Suprapubic skin (tissue), 4 donors: ENCODE measurements at regions not wholly inside any gene's neighbourhood (a gene's known extent, or its start where the extent isn't known, plus 50 kb on each side); places are given as distances from the start of the nearest gene placed in this dataset.
"Not testable (repeated sequence)": the region's sequence is repeated elsewhere in the genome, so short reads cannot be mapped to it uniquely, and the experiment has no call there.

Experiments
- DNase-seq, 2 donors: peaks; one replicate each; pipeline ENCODE4 v3.0.0-alpha.2; 2019; ENCODE audit warnings: low spot score in 2 of 2
- H3K27ac ChIP-seq: fragments of 200-600 bp; sonication (generic); one replicate; pipeline ENCODE4 v1.5.1; 2019
- H3K27me3 ChIP-seq: fragments of 200-600 bp; sonication (generic); one replicate; pipeline ENCODE4 v1.5.1; 2019
- H3K36me3 ChIP-seq: fragments of 200-600 bp; sonication (generic); one replicate; pipeline ENCODE4 v1.5.1; 2019
- H3K4me1 ChIP-seq: fragments of 200-600 bp; sonication (generic); one replicate; pipeline ENCODE4 v1.5.1; 2019
- H3K4me3 ChIP-seq: fragments of 200-600 bp; sonication (generic); one replicate; pipeline ENCODE4 v1.5.1; 2019; ENCODE audit warnings: mild to moderate bottlenecking
- H3K9me3 ChIP-seq: fragments of 200-600 bp; sonication (generic); one replicate; pipeline ENCODE4 v1.5.1; 2019
- EP300 ChIP-seq: sonication (generic); formaldehyde crosslinking; IDR thresholded peaks from one replicate; pipeline ENCODE4 v1.6.1; 2017; ENCODE audit warnings: antibody characterized with exemption
- POLR2A ChIP-seq, 2 donors: fragments of 450-650 bp; IDR thresholded peaks; one replicate each; pipeline ENCODE4 v1.6.1; 2017; ENCODE audit warnings: antibody characterized with exemption in 2 of 2, mild to moderate bottlenecking in 2 of 2, moderate library complexity in 2 of 2
- POLR2AphosphoS5 ChIP-seq, 3 donors: sonication (generic); formaldehyde crosslinking; IDR thresholded peaks; one replicate each; pipeline ENCODE4 v1.6.1; 2017; ENCODE audit warnings: antibody characterized with exemption in 3 of 3
- WGBS: methylation state at CpG from one replicate; pipeline ENCODE4 v1.1.5; 2018; 5-methylcytosine and 5-hydroxymethylcytosine counted together
- TF ChIP-seq, protein P1 (sequence below), 2 donors: fragments of 200-600 bp in 1 of 2; fragments of 450-650 bp in 1 of 2; sonication (generic) in 1 of 2; IDR thresholded peaks; one replicate each; pipeline ENCODE4 v1.5.1; 2016 to 2019; ENCODE audit warnings: antibody characterized with exemption in 2 of 2, mild to moderate bottlenecking in 1 of 2, moderate library complexity in 1 of 2

DNA sequence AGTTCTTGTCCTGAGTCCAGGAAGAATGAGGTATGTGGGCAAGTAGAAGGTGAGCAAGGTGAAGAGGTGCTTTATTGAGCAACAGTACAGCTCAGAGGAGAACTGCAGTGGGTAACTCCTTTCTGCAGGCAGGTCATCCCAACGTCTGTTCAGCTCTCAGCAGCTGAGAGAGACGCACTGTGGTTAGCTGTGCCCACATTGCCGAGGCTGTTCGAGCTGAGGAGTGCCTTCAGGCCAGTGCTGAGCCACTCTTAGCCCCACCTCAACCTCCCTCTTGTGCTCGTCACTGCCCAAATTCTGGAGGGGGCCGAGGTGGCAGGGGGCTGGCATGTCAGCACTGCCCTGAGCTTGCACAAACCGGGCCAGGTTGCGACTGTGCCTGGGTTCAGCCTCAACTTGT lies 191.8 kb downstream of the CWH43 start:
- H3K36me3 ChIP-seq, H3K9me3 ChIP-seq, H3K4me3 ChIP-seq, H3K27me3 ChIP-seq, H3K27ac ChIP-seq, H3K4me1 ChIP-seq, DNase-seq: not testable (repeated sequence)
- no CpG with 5 or more reads among the region's 8 CpGs for WGBS

DNA sequence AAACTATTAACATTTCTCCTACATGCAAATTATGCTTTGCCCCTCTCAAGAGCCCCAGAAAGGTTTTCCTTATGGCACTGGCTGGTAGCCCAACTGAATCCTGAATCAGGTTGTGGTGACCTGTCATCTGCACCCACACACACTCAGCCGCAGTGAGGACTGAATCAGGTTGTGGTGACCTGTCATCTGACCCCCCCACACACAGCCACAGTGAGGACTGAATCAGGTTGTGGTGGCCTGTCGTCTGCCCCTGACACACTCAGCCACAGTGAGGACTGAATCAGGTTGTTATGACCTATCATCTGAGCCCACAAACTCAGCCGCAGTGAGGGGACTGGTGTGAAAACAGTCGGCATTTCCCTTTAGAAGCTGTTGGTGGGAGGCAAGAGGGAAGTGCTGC lies 195.0 kb downstream of the CWH43 start:
- not testable (repeated sequence) for H3K36me3 ChIP-seq, H3K9me3 ChIP-seq, H3K27ac ChIP-seq, H3K4me3 ChIP-seq, H3K27me3 ChIP-seq, H3K4me1 ChIP-seq, DNase-seq
- 100% methylated on average over 1 of the region's 4 CpGs for WGBS

DNA sequence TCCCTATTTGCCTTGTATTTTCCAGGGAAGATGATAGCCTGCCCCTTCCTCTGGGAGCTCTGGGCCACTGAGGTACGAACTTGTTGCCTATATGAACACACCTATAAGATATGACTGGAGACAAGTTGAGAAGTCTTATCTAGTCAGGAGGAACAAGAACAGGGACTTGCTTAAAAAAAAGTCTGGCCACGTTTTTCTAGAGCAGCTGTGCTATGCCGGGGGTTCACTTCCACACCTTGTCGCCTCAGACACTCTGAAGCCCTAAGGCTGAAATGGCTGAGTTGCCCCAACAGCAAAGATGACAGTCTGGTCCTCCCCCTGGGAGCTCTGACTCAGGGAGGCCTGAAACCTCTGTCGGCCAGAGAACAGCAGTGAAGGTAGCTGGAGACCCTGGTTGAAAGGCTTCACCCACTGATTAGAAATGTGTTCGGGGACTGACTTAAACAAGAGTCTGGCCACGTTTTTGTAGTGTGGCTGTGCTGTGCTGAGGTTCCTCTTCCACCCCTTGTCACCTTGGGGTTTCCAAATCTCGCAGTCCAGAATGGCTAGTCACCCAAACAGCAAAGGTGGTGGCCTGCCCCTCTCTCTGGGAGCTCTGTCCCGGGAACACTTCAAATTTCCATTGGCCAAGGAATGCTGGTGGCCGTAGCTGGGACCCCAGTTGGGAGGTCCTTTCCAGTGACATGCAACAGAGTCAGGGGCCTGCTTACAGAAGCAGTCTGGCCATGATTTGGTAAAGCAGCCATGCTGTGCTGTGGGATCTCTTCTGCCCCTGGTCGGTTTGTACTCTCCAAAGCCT lies 225.5 kb downstream of the CWH43 start:
- not testable (repeated sequence) for DNase-seq, H3K36me3 ChIP-seq
- WGBS = 67% methylated on average over 6 of the region's 11 CpGs

DNA sequence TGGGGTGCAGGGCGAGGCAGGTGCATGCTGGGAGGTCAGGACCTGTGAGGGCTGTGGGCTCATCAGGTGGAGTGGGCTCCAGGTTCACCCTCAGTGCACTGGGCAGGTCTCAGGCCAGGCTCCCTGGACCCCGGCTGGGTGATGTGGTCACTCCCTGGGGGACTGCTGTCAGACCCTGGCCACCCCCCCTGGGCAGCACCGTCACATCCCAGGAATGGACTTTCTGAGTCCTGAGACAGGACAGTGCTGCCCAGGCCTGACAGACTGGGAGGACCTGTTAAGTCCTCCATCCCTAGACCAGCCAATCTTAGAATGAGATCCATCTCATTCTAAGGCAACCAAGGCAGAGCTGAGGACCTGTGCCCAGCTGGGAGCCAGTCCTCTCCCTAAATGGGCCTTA lies 227.2 kb downstream of the CWH43 start:
- not testable (repeated sequence) for H3K36me3 ChIP-seq, H3K4me1 ChIP-seq, H3K9me3 ChIP-seq, H3K4me3 ChIP-seq, H3K27me3 ChIP-seq, H3K27ac ChIP-seq, DNase-seq
- 44% methylated on average over 3 of the region's 3 CpGs for WGBS

More for the DNA sequence above, 225.5 kb downstream of the CWH43 start:
- not testable (repeated sequence) for H3K9me3 ChIP-seq, H3K4me1 ChIP-seq, H3K27me3 ChIP-seq, H3K27ac ChIP-seq, H3K4me3 ChIP-seq

DNA sequence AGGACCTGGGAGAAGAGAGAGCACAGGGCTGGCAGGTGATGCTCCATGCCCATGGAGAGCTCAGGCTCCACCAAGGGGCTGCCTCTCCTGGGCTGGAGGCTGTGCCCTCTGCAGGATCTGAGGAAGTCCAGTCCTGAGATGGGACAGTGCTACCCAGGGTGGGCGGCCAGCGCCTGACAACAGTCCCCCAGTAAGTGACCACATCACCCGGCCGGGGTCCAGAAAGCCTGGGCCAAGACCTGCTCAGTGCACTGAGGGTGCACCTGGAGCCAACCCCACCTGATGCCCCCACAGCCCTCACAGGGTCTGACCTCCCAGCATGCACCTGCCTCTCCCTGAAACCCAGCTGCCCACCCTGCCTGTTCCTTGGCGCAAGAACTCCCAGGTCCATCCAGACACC lies 227.7 kb downstream of the CWH43 start:
- not testable (repeated sequence) for H3K9me3 ChIP-seq, H3K27ac ChIP-seq, H3K4me3 ChIP-seq, H3K27me3 ChIP-seq, H3K36me3 ChIP-seq, H3K4me1 ChIP-seq, DNase-seq
- 100% methylated on average over 1 of the region's 5 CpGs for whole genome bisulfite sequencing

DNA sequence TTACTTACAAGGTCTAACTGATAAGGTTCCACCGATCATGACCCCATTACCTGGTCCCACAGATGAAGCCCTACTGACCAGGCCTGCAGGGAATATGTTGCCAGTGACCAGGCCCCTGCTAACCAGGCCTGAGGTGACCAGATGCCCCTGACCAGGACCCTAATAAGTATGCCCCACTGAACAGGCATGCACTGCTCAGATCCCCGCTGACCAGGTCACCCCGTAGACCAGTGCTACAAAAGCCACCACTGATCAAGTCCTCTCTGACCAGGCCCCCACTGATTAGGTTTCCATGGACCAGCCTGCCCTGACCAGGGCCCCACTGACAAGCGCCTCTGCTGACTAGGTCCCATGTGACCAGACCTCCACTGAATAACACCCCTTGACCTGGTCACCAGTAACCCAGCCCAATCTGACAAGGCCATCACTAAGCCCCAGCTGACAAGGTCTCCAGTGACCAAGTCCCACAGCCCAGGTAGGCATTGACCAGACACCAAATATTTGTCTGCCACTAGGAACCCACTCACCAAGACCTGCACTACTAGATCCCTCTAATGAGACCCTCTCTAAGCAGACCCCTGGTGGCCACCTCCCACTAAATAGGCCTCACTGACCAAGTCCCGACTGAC lies 228.5 kb downstream of the CWH43 start:
- not testable (repeated sequence) for H3K27ac ChIP-seq, H3K9me3 ChIP-seq, H3K36me3 ChIP-seq, DNase-seq, H3K4me3 ChIP-seq, H3K27me3 ChIP-seq, H3K4me1 ChIP-seq
- WGBS = 84% methylated on average over 5 of the region's 5 CpGs

DNA sequence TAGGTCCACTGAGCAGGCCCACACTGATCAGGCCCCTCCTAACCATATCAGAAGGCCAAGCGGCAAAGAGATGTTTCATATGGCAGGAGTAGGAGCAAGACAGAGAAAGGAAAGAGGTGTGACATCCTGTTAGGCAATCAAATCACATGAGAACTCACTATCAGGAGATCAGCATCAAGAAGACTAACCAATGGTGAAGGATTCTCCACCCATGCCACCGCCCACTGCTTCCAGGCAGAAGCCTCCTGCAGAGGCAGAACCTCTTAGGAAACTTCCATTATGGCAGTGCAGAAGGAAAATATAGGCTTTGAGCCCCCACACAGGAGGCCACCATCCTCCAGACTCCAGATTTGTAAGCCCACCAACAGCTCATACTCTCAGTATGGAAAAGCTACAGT lies 229.0 kb downstream of the CWH43 start:
- not testable (repeated sequence) for H3K9me3 ChIP-seq, DNase-seq, H3K36me3 ChIP-seq, H3K27me3 ChIP-seq, H3K4me1 ChIP-seq, H3K27ac ChIP-seq, H3K4me3 ChIP-seq
- WGBS = 61% methylated on average over 2 of the region's 2 CpGs

DNA sequence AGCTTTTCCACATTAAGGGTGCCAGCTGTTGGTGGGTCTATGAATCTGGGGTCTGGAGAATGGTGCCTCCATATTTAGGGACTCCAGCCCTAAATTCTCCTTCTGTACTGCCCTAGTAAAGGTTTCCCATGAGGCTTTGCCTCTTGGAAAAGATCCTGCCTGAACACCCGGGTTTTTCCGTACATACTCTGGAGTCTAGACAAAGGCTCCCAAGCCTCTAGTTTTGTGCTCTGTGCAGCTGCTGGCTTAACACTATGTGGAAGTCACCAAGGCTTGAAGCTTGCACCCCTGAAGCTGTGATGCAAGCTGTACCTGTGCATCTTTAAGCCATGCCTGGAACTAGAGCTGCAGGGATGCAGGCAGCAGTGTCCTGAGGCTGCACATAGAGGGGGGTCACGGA lies 230.5 kb downstream of the CWH43 start:
- not testable (repeated sequence) for DNase-seq

DNA sequence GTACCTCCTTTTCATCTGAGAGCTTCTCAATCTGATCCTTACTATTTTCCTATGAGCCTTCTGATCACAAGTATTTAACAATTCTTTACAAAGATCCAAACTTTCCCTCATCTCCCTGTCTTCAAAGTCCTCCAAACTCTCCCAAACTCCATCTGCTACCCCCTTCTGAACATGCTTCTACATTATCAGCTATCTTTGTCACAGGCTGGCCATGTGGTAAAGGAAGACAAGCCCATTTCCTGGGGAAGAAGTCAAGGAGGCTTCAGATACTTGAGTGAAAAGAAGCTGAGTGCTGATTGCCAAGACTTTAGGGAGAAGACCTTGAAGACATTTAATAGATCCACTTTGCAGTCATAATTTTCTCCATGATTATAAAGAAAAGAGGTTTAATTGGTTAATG lies 231.4 kb downstream of the CWH43 start:
- no peak overlapping the region for H3K4me3 ChIP-seq
- no peak for DNase-seq
- H3K9me3 ChIP-seq = no peaks in the 10 kb centered on the region
- H3K4me1 ChIP-seq = no peaks in the 10 kb centered on the region
- no peaks in the 10 kb centered on the region for H3K36me3 ChIP-seq
- H3K27ac ChIP-seq = no peak overlapping the region
- TF ChIP-seq, protein P1, sequence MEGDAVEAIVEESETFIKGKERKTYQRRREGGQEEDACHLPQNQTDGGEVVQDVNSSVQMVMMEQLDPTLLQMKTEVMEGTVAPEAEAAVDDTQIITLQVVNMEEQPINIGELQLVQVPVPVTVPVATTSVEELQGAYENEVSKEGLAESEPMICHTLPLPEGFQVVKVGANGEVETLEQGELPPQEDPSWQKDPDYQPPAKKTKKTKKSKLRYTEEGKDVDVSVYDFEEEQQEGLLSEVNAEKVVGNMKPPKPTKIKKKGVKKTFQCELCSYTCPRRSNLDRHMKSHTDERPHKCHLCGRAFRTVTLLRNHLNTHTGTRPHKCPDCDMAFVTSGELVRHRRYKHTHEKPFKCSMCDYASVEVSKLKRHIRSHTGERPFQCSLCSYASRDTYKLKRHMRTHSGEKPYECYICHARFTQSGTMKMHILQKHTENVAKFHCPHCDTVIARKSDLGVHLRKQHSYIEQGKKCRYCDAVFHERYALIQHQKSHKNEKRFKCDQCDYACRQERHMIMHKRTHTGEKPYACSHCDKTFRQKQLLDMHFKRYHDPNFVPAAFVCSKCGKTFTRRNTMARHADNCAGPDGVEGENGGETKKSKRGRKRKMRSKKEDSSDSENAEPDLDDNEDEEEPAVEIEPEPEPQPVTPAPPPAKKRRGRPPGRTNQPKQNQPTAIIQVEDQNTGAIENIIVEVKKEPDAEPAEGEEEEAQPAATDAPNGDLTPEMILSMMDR (IDR thresholded peaks at IDR 0.05) = no peak
- TF ChIP-seq POLR2A (IDR thresholded peaks at IDR 0.05) (no peak), POLR2AphosphoS5 (IDR thresholded peaks at IDR 0.05) (no peak), EP300 (no peak)
- no peaks in the 10 kb centered on the region for H3K27me3 ChIP-seq

More for the DNA sequence above, 230.5 kb downstream of the CWH43 start:
- H3K27ac ChIP-seq, H3K4me1 ChIP-seq, H3K4me3 ChIP-seq, H3K9me3 ChIP-seq, H3K27me3 ChIP-seq, H3K36me3 ChIP-seq: not testable (repeated sequence)
- 85% methylated on average over 3 of the region's 3 CpGs for WGBS

DNA sequence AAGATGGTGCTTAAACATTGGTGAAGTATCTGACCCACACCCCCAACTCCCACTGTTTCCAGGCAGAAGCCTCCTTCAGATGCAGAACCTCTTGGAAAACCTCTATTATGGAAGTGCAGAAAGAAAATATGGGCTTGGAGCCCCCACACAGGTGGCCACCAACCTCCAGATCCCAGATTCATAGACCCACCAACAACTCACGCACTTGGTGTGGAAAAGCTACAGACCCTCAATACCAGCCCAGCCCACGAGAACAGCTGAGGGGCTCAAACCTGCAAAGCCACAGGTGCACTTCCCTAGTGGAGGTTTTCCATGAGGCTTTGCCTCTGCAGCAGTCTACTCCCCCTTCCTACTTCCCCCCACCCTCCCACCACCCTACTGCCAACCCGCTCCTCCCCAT lies 232.0 kb downstream of the CWH43 start:
- H3K36me3 ChIP-seq, H3K9me3 ChIP-seq, H3K27me3 ChIP-seq, H3K27ac ChIP-seq, DNase-seq, H3K4me1 ChIP-seq, H3K4me3 ChIP-seq: not testable (repeated sequence)
- WGBS = 67% methylated on average over 3 of the region's 3 CpGs

DNA sequence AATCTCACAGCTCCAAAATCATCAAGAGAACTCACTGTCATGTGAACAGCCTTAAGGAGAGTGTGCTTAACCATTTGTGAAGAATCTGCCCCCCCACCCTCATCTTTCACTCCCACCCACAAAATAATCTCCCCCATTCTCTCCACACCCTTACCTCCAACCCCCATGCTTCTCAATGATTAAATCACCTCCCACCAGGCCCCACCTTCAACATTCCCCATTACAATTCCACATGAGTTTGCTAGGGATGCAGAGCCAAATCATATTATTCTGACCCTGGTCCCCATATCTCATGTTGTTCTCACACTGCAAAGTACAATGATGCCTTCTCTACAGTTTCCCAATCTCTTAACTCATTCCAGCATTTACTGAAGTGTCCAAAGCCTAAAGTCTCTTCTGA lies 232.9 kb downstream of the CWH43 start:
- H3K4me3 ChIP-seq, H3K9me3 ChIP-seq, H3K27ac ChIP-seq, DNase-seq, H3K36me3 ChIP-seq, H3K27me3 ChIP-seq, H3K4me1 ChIP-seq: not testable (repeated sequence)

DNA sequence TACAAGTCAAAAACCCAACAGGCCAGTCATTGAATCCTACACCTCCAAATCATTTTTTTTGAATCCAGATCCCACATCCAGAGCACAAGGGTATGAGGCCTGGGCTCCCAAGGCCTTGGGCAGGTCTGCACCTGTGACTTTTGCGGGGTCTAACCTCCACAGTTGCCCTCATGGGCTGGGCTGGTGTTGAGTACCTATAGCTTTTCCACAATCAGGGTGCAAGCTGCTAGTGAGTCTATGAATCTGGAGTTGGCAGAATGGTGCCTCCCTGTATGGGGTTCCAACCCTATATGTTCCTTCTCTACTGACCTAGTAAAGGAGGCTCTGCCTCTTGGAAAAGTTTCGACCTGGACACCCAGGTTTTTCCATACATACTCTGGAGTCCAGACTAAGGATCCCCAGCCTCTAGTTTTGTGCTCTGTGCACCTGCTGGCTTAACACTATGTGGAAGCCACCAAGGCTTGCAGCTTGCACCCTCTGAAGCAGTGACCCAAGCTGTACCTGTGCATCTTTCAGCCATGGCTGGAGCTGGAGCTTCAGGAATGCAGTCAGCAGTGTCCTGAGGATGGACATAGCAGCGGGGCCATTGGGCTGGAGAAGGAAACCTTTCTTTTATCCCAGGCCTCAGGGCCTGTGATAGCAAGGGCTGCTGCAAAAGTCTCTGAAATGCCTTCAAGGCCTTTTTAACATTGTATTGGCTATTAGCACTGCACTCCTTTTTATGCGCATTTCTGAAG lies 233.6 kb downstream of the CWH43 start:
- not testable (repeated sequence) for H3K4me1 ChIP-seq, H3K27ac ChIP-seq, DNase-seq, H3K27me3 ChIP-seq, H3K9me3 ChIP-seq, H3K4me3 ChIP-seq, H3K36me3 ChIP-seq
- WGBS = 48% methylated on average over 3 of the region's 4 CpGs
